HCT116 (cell line): ENCODE measurements at regions not wholly inside any gene's neighbourhood (a gene's known extent, or its start where the extent isn't known, plus 50 kb on each side); places are given as distances from the start of the nearest gene placed in this dataset.

Source experiments
- ATAC-seq: fragments of 200-7000 bp; cut with Tn5 transposase; 2 replicates; pipeline ENCODE4 v1.9.1; 2020; ENCODE audit warnings: mild to moderate bottlenecking, moderate library complexity
- BruUV-seq: library from RNA; stranded (reverse); fragments of 400-500 nt; replicated peaks from 2 replicates; lab custom pipeline; 2021; lab: Mats Ljungman, UMichigan
- CTCF ChIA-PET: fragments of 300-600 bp; sonication (Branson Sonifier 250); formaldehyde crosslinking; loops from one replicate; lab custom pipeline; 2021; ENCODE audit warnings: antibody characterized with exemption; lab: Charles Lee
- POLR2A ChIA-PET: fragments of 300-600, 350-600 bp; sonication (Branson Sonifier 250); formaldehyde crosslinking; loops from one replicate; lab custom pipeline; 2021; ENCODE audit warnings: antibody characterized with exemption; lab: Charles Lee
- RAD21 ChIA-PET, 2 experiments: fragments of 300-600 bp; sonication (Branson Sonifier 250); formaldehyde crosslinking; loops; one replicate each; lab custom pipeline; 2023; ENCODE audit warnings: low total read pairs in 2 of 2; ENCODE audit not compliant: uncharacterized antibody in 2 of 2, unreplicated experiment in 2 of 2, low non-redundant PET in 1 of 2; lab: Charles Lee
- DNase-seq: peaks from one replicate; pipeline ENCODE4 v3.0.0-alpha.2; 2010; ENCODE audit warnings: low read depth, low spot score
- H2AFZ ChIP-seq: fragments of 200-600 bp; shearing (Covaris generic), sonication (generic); 2 replicates; pipeline ENCODE4 v1.6.1; 2017; ENCODE audit warnings: low read depth, mixed run types, mixed read lengths, antibody characterized with exemption, low read length; ENCODE audit not compliant: poor library complexity, severe bottlenecking
- H3K27ac ChIP-seq: 2 replicates; pipeline ENCODE4 v1.5.1; 2012; ENCODE audit warnings: low read depth, low read length
- H3K27me3 ChIP-seq: fragments of 200-600 bp; sonication (generic); 2 replicates; pipeline ENCODE4 v1.6.1; 2016; ENCODE audit warnings: mixed run types, low read length, mixed read lengths; ENCODE audit not compliant: insufficient read depth
- H3K36me3 ChIP-seq, 2 experiments: fragments of 200-500 bp in 1 of 2; fragments of 200-600 bp in 1 of 2; sonication (Bioruptor generic) in 1 of 2; sonication (generic) in 1 of 2; 2 replicates each; pipeline versions ENCODE4 v1.5.1 to v1.6.1; 2014 to 2016; ENCODE audit warnings: low read length in 2 of 2, inconsistent platforms in 1 of 2, mixed read lengths in 1 of 2, mixed run types in 1 of 2; ENCODE audit not compliant: insufficient read depth in 2 of 2, control insufficient read depth in 1 of 2
- H3K4me1 ChIP-seq, 2 experiments: fragments of 200-600 bp in 1 of 2; sonication (generic) in 1 of 2; 2 replicates each; pipeline versions ENCODE4 v1.5.1 to v1.6.1; 2012 to 2017; ENCODE audit warnings: low read length in 2 of 2, inconsistent platforms in 1 of 2, mild to moderate bottlenecking in 1 of 2, mixed read lengths in 1 of 2, mixed run types in 1 of 2, moderate library complexity in 1 of 2; ENCODE audit not compliant: insufficient read depth in 2 of 2, control insufficient read depth in 1 of 2
- H3K4me2 ChIP-seq: fragments of 200-600 bp; sonication (generic); 2 replicates; pipeline ENCODE4 v1.6.1; 2017; ENCODE audit warnings: mixed run types, low read length, mixed read lengths
- H3K4me3 ChIP-seq, 2 experiments: fragments of 200-600 bp in 1 of 2; sonication (generic) in 1 of 2; replicated peaks in 1 of 2; 2 replicates each; pipeline ENCODE4 v1.5.1; 2011 to 2016; ENCODE audit warnings: low read length in 2 of 2, control low read depth in 1 of 2, low read depth in 1 of 2, mild to moderate bottlenecking in 1 of 2, mixed read lengths in 1 of 2, mixed run types in 1 of 2
- H3K79me2 ChIP-seq: fragments of 200-600 bp; sonication (generic); 2 replicates; pipeline ENCODE4 v1.6.1; 2017; ENCODE audit warnings: mild to moderate bottlenecking, mixed run types, low read length, moderate library complexity, mixed read lengths; ENCODE audit not compliant: insufficient read depth
- H3K9ac ChIP-seq: fragments of 200-600 bp; sonication (generic); 2 replicates; pipeline ENCODE4 v1.6.1; 2016; ENCODE audit warnings: low read length, mixed read lengths
- H3K9me2 ChIP-seq: fragments of 200-600 bp; sonication (generic), shearing (Covaris generic); 2 replicates; pipeline ENCODE4 v1.6.1; 2017; ENCODE audit warnings: mixed run types, mild to moderate bottlenecking, moderate library complexity; ENCODE audit not compliant: insufficient read depth
- H3K9me3 ChIP-seq, 2 experiments: fragments of 200-500 bp in 1 of 2; fragments of 200-600 bp in 1 of 2; sonication (Bioruptor generic) in 1 of 2; sonication (generic) in 1 of 2; 2 replicates each; pipeline ENCODE4 v1.6.1; 2014 to 2017; ENCODE audit warnings: low read length in 2 of 2, mixed read lengths in 2 of 2, inconsistent platforms in 1 of 2, low read depth in 1 of 2, mild to moderate bottlenecking in 1 of 2, mixed run types in 1 of 2, moderate library complexity in 1 of 2; ENCODE audit not compliant: control insufficient read depth in 1 of 2, insufficient read depth in 1 of 2
- H4K20me1 ChIP-seq: fragments of 200-600 bp; sonication (generic), shearing (Covaris generic); 2 replicates; pipeline ENCODE4 v1.6.1; 2017; ENCODE audit warnings: mixed run types, mild to moderate bottlenecking, moderate library complexity; ENCODE audit not compliant: insufficient read depth
- CTCF ChIP-seq, 3 experiments: fragments of 200-600 bp in 1 of 3; sonication (generic) in 1 of 3; IDR thresholded peaks in 2 of 3; conservative IDR thresholded peaks in 1 of 3; 2 replicates each; pipeline ENCODE4 v1.5.1; 2012 to 2017; ENCODE audit warnings: low read depth in 2 of 3, low read length in 2 of 3, antibody characterized with exemption in 1 of 3, borderline replicate concordance in 1 of 3, control low read depth in 1 of 3, mild to moderate bottlenecking in 1 of 3, mixed read lengths in 1 of 3, mixed run types in 1 of 3, moderate library complexity in 1 of 3; ENCODE audit not compliant: insufficient read depth in 1 of 3
- EGR1 ChIP-seq: IDR thresholded peaks from 2 replicates; pipeline ENCODE4 v1.6.1; 2012; ENCODE audit warnings: low read depth
- EZH2 ChIP-seq: fragments of 200-600 bp; sonication (generic); IDR thresholded peaks from 2 replicates; pipeline ENCODE4 v1.6.1; 2017; ENCODE audit warnings: antibody characterized with exemption, mixed run types
- FOSL1 ChIP-seq: IDR thresholded peaks from 2 replicates; pipeline ENCODE4 v1.6.1; 2012; ENCODE audit warnings: low read depth
- MAX ChIP-seq: IDR thresholded peaks from 2 replicates; pipeline ENCODE4 v1.6.1; 2012
- POLR2A ChIP-seq: IDR thresholded peaks from 2 replicates; pipeline ENCODE4 v1.7.0; 2011; ENCODE audit warnings: borderline replicate concordance; ENCODE audit not compliant: insufficient read depth, insufficient read length; ENCODE audit errors: extremely low read depth
- REST ChIP-seq: IDR thresholded peaks from 2 replicates; pipeline ENCODE4 v1.6.1; 2012; ENCODE audit warnings: low read depth
- SP1 ChIP-seq: IDR thresholded peaks from 2 replicates; pipeline ENCODE4 v1.6.1; 2012; ENCODE audit warnings: low read depth
- SRF ChIP-seq: IDR thresholded peaks from 2 replicates; pipeline ENCODE4 v1.6.1; 2012; ENCODE audit warnings: low read depth
- TCF7L2 ChIP-seq: IDR thresholded peaks from 2 replicates; pipeline ENCODE4 v1.7.0; 2011; ENCODE audit warnings: borderline replicate concordance, inconsistent platforms; ENCODE audit not compliant: insufficient read depth, insufficient read length; ENCODE audit errors: extremely low read depth
- YY1 ChIP-seq: IDR thresholded peaks from 2 replicates; pipeline ENCODE4 v1.6.1; 2011; ENCODE audit warnings: low read length, low read depth, moderate library complexity, mild to moderate bottlenecking; ENCODE audit not compliant: insufficient replicate concordance; ENCODE audit errors: extremely low read depth
- ZBTB33 ChIP-seq: IDR thresholded peaks from 2 replicates; pipeline ENCODE4 v1.6.1; 2011; ENCODE audit warnings: mild to moderate bottlenecking, low read length, moderate library complexity; ENCODE audit not compliant: insufficient replicate concordance; ENCODE audit errors: extremely low read depth
- ZNF274 ChIP-seq: fragments of 200-500 bp; sonication (Bioruptor generic); IDR thresholded peaks from 2 replicates; pipeline ENCODE4 v1.6.1; 2014; ENCODE audit warnings: mild to moderate bottlenecking, low read depth, low read length, inconsistent platforms
- intact Hi-C: fragments of 100-400 bp; cut with micrococcal nuclease; formaldehyde crosslinking; loops from 2 replicates; pipeline ENCODE4 v1.10.0; 2022

- TF ChIP-seq TCF7L2: no peak
- no peak for TF ChIP-seq REST
- TF ChIP-seq, all 23 proteins: peak for 0
Measured at GRCh38 chr21:26752849-26753248, 92.4 kb downstream of the ADAMTS1 start (continued).

GRCh38 chr21:26751305-26751704 lies 93.9 kb downstream of the ADAMTS1 start:
- Histone ChIP-seq H3K9me3 (peaks cover 5 to 7% of the 10 kb centered on the region in 2 experiments; a peak in 2 of 4 replicates), H3K4me1 (no peaks in the 10 kb centered on the region), H2AFZ (no peak overlapping the region), H3K9me2 (no peaks in the 10 kb centered on the region), H3K79me2 (no peaks in the 10 kb centered on the region), H3K27ac (no peak overlapping the region), H3K4me3 (no peak overlapping the region), H3K4me2 (no peak overlapping the region), H3K9ac (no peak overlapping the region), H4K20me1 (no peaks in the 10 kb centered on the region), H3K27me3 (no peaks in the 10 kb centered on the region), H3K36me3 (no peaks in the 10 kb centered on the region)
- intact Hi-C loops: no loop called here
- ChIA-PET CTCF (no interaction called here), POLR2A (no interaction called here), RAD21 (no interaction called here)
- DNase-seq: no peak
- BruUV-seq: no TSS peak
- ATAC-seq: no peak
- TF ChIP-seq SRF: no peak
- TF ChIP-seq CTCF (IDR thresholded peaks at IDR 0.05 in 2 of 3, conservative IDR thresholded peaks at IDR 0.05 in 1 of 3; ENCODE audit: borderline replicate concordance in 1 of 3, insufficient read depth in 1 of 3, low read depth in 2 of 3, low read length in 2 of 3): no peak
- TF ChIP-seq YY1: no peak
- TF ChIP-seq MAX: no peak
- TF ChIP-seq POLR2A: no peak
- TF ChIP-seq EZH2: no peak
- no peak for TF ChIP-seq ZNF274
- no peak for TF ChIP-seq FOSL1
- TF ChIP-seq SP1: no peak
- TF ChIP-seq EGR1: no peak
- no peak for TF ChIP-seq ZBTB33
- no peak for TF ChIP-seq REST
